Muscle layer of colon (tissue), 2 donors: ENCODE measurements at regions not wholly inside any gene's neighbourhood (a gene's known extent, or its start where the extent isn't known, plus 50 kb on each side); places are given as distances from the start of the nearest gene placed in this dataset.

Source experiments
- H3K27ac ChIP-seq: one replicate; pipeline ENCODE4 v1.7.0; 2013; ENCODE audit warnings: low read depth, mild to moderate bottlenecking, low read length, moderate library complexity
- H3K27me3 ChIP-seq, 2 donors: one replicate each; pipeline ENCODE4 v1.7.0; 2013; ENCODE audit warnings: low read length in 2 of 2, mild to moderate bottlenecking in 2 of 2; ENCODE audit not compliant: insufficient read depth in 2 of 2, control insufficient read depth in 1 of 2
- H3K36me3 ChIP-seq: one replicate; pipeline ENCODE4 v1.7.0; 2013; ENCODE audit warnings: mild to moderate bottlenecking, low read length; ENCODE audit not compliant: insufficient read depth
- H3K4me1 ChIP-seq: one replicate; pipeline ENCODE4 v1.7.0; 2013; ENCODE audit warnings: mild to moderate bottlenecking, low read length; ENCODE audit not compliant: insufficient read depth
- H3K4me3 ChIP-seq, 2 donors: one replicate each; pipeline ENCODE4 v1.7.0; 2013; ENCODE audit warnings: low read length in 2 of 2, low read depth in 1 of 2, mild to moderate bottlenecking in 1 of 2, moderate library complexity in 1 of 2
- H3K9ac ChIP-seq: one replicate; pipeline ENCODE4 v1.7.0; 2013; ENCODE audit warnings: low read length
- H3K9me3 ChIP-seq: one replicate; pipeline ENCODE4 v1.7.0; 2013; ENCODE audit warnings: mild to moderate bottlenecking, low read length
- donor health status: abdominal sarcoma.
- donor health status: Adenocarcinoma of cecum.

DNA sequence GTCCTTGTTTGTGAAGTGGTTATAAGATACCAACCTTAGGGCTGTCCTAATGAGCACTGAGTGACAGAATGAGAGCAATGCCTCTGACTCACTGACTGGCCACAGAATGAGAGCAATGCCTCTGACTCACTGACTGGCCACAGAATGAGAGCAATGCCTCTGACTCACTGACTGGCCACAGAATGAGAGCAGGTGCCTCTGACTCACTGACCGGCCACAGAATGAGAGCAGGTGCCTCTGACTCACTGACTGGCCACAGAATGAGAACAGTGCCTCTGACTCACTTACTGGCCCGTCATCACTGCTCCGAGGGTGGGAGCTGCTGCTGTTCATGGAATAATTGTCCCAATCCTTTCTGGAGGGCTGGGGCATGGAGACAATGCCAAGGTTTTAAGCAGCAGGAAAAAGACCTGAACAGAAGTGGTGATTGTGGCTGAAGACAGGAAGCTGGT is 265.2 kb upstream of the PPP2R2D start:
- no peak overlapping the region for H3K4me3 ChIP-seq
- H3K36me3 ChIP-seq, result no peaks in the 10 kb centered on the region
- no peak overlapping the region for H3K27ac ChIP-seq
- no peaks in the 10 kb centered on the region for H3K27me3 ChIP-seq
- H3K4me1 ChIP-seq, result no peaks in the 10 kb centered on the region
- no peak overlapping the region for H3K9ac ChIP-seq
- H3K9me3 ChIP-seq, result peaks cover 6% of the 10 kb centered on the region

GRCh38 chr10:131636116-131636515 is 264.7 kb upstream of the PPP2R2D start:
- no peak overlapping the region for H3K4me3 ChIP-seq
- H3K9ac ChIP-seq, result no peak overlapping the region
- no peaks in the 10 kb centered on the region for H3K4me1 ChIP-seq
- no peak overlapping the region for H3K27ac ChIP-seq
- H3K9me3 ChIP-seq, result peaks cover 6% of the 10 kb centered on the region
- no peaks in the 10 kb centered on the region for H3K27me3 ChIP-seq
- H3K36me3 ChIP-seq, result no peaks in the 10 kb centered on the region

GRCh38 chr10:131636841-131637724 is 263.7 kb upstream of the PPP2R2D start:
- Histone ChIP-seq H3K9ac (no peak overlapping the region), H3K36me3 (no peaks in the 10 kb centered on the region), H3K9me3 (peaks cover 6% of the 10 kb centered on the region), H3K27me3 (no peaks in the 10 kb centered on the region), H3K4me1 (no peaks in the 10 kb centered on the region), H3K4me3 (no peak overlapping the region), H3K27ac (no peak overlapping the region)

- Histone ChIP-seq H3K4me1 (no peaks in the 10 kb centered on the region), H3K4me3 (no peak overlapping the region), H3K27ac (no peak overlapping the region)
Observed at GRCh38 chr10:131638049-131638879, 262.5 kb upstream of the PPP2R2D start.

GRCh38 chr10:131638880-131639278 is 261.9 kb upstream of the PPP2R2D start:
- H3K9me3 ChIP-seq, result peaks cover 6% of the 10 kb centered on the region
- H3K27ac ChIP-seq, result no peak overlapping the region
- no peak overlapping the region for H3K9ac ChIP-seq
- no peaks in the 10 kb centered on the region for H3K4me1 ChIP-seq
- H3K36me3 ChIP-seq, result no peaks in the 10 kb centered on the region
- H3K27me3 ChIP-seq, result no peaks in the 10 kb centered on the region
- no peak overlapping the region for H3K4me3 ChIP-seq

More at GRCh38 chr10:131638049-131638879, 262.5 kb upstream of the PPP2R2D start:
- H3K9ac ChIP-seq, result no peak overlapping the region
- H3K9me3 ChIP-seq, result peaks cover 6% of the 10 kb centered on the region
- H3K27me3 ChIP-seq, result no peaks in the 10 kb centered on the region
- no peaks in the 10 kb centered on the region for H3K36me3 ChIP-seq

DNA sequence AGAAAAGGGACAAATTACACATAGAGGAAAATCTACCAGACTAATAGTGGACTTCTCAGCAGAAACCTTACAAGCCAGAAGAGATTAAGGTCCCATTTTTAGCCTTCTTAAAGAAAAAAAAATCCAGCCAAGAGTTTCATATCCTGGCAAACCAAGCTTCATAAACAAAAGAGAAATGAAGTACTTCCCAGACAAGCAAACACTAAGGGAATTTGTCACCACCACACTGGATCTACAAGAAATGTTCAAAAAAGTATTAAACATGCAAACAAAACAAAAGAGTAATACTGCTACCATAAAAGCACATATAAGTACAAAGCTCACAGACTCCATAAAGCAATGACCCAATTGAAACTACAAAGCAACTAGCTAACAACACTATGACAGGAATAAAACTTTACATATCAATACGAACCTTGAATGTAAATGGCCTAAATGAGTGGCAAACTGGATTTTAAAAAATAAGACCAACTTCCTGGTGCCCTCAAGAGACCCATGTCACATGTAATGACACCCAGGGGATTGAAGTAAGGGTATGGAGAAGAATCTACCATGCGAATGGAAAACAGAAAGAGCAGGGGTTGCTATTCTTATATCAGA is 260.7 kb upstream of the PPP2R2D start:
- Histone ChIP-seq H3K27me3 (no peaks in the 10 kb centered on the region), H3K9ac (no peak overlapping the region), H3K4me3 (no peak overlapping the region)

DNA sequence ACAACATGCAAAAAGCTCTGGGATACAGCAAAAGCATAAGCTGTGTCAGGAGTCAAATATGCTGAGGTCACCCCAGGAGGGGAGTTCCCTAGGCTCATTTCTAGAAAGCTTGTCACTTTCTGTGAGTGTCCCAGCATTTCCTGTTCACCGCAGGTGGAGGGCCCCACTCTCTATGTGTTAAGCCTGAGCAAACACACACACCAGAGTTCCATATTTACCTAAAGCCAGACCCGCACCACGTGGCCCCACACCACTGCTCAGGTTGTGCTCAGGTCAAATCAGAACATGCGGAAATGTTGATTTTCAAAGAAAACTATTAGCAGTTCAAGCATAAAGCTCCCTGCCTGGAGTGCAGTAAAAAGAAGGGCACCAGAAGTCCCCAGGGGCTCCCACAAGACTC is 259.6 kb upstream of the PPP2R2D start:
- no peak overlapping the region for H3K4me3 ChIP-seq
- H3K27ac ChIP-seq, result no peak overlapping the region
- no peaks in the 10 kb centered on the region for H3K27me3 ChIP-seq
- H3K4me1 ChIP-seq, result no peaks in the 10 kb centered on the region
- H3K9me3 ChIP-seq, result no peaks in the 10 kb centered on the region
- no peak overlapping the region for H3K9ac ChIP-seq
- no peaks in the 10 kb centered on the region for H3K36me3 ChIP-seq

More for the DNA sequence above, 260.7 kb upstream of the PPP2R2D start:
- Histone ChIP-seq H3K27ac (no peak overlapping the region), H3K9me3 (no peaks in the 10 kb centered on the region), H3K36me3 (no peaks in the 10 kb centered on the region), H3K4me1 (no peaks in the 10 kb centered on the region)

DNA sequence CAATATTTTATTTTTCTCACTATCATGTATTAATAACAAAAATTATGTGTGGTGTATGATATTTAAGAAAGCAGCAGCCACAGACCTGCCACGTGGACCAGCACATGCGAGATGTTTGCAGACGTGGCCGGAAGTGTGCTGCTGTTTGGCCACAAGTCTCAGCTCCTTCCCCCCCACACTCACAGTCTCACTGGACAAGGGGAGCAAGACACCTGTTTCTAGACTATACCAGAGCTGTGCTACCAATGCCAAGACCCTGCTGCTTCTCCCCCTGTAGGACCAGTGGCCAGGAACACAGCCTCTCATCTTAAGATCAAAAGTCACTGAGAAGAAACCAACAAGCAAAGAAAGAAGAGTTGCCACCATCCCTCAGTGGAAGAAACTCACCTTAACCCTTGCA is 258.9 kb upstream of the PPP2R2D start:
- H3K4me1 ChIP-seq, result no peaks in the 10 kb centered on the region
- H3K27ac ChIP-seq, result no peak overlapping the region
- H3K27me3 ChIP-seq, result no peaks in the 10 kb centered on the region
- H3K4me3 ChIP-seq, result no peak overlapping the region
- H3K9me3 ChIP-seq, result no peaks in the 10 kb centered on the region
- no peak overlapping the region for H3K9ac ChIP-seq
- no peaks in the 10 kb centered on the region for H3K36me3 ChIP-seq

DNA sequence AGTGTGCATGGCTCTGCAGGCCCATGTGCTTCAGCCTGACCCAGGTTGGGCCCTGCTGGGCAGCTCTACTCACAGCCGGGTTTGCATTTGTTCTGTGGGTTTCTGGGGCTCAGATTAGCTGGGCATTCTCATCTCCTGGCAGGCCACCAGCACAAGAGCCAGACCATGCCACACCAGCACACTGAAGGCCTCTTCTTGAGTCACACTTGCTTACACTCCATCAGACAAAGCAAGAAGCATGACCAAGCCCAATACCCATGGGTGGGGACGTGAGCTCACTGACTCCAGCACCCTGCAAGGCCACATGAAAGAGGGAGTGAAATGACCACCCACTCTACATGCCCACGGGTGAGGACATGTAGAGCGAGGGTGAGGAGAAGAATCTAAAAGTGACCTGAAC is 257.8 kb upstream of the PPP2R2D start:
- H3K36me3 ChIP-seq, result no peaks in the 10 kb centered on the region
- no peak overlapping the region for H3K9ac ChIP-seq
- H3K4me3 ChIP-seq, result no peak overlapping the region
- H3K27me3 ChIP-seq, result no peaks in the 10 kb centered on the region
- H3K4me1 ChIP-seq, result no peaks in the 10 kb centered on the region
- H3K9me3 ChIP-seq, result no peaks in the 10 kb centered on the region
- H3K27ac ChIP-seq, result no peak overlapping the region

- Histone ChIP-seq H3K36me3 (no peaks in the 10 kb centered on the region), H3K27me3 (no peaks in the 10 kb centered on the region), H3K9me3 (no peaks in the 10 kb centered on the region), H3K27ac (no peak overlapping the region), H3K9ac (no peak overlapping the region), H3K4me1 (no peaks in the 10 kb centered on the region), H3K4me3 (no peak overlapping the region)
Observed at GRCh38 chr10:131644289-131644688, 256.5 kb upstream of the PPP2R2D start.
